ENCODE measurements at regions not wholly inside any gene's neighbourhood (a gene's known extent, or its start where the extent isn't known, plus 50 kb on each side); places are given as distances from the start of the nearest gene placed in this dataset.

- no peak for FAIRE-seq
- intact Hi-C loops (cut with micrococcal nuclease; ENCODE audit: unreplicated experiment) = no loop called here
- H2AFZ ChIP-seq (ENCODE audit: low read length) = no peak overlapping the region
Measured at GRCh38 chr3:176755552-176755951, 441.7 kb downstream of the TBL1XR1 start.

More at GRCh38 chr3:176755552-176755951, 441.7 kb downstream of the TBL1XR1 start:
- WGBS (ENCODE audit: low lambda C conversion rate) = 6% methylated on average over 1 of the region's 1 CpG
- Histone ChIP-seq H3K4me2 (ENCODE audit: low read depth, low read length) (no peak overlapping the region), H3K9ac (ENCODE audit: insufficient read depth, low read depth, low read length) (no peak overlapping the region), H3K36me3 (replicated peaks in 1 of 2; ENCODE audit: control insufficient read depth in 1 of 2, insufficient read depth in 2 of 2, low read length in 2 of 2) (no peaks in the 10 kb centered on the region), H4K20me1 (ENCODE audit: insufficient read depth, low read length) (no peaks in the 10 kb centered on the region), H3K79me2 (ENCODE audit: insufficient read depth, low read length) (no peaks in the 10 kb centered on the region), H3K9me3 (ENCODE audit: low read length) (no peaks in the 10 kb centered on the region), H3K27me3 (ENCODE audit: control insufficient read depth in 1 of 2, insufficient read depth in 2 of 2, low read length in 2 of 2) (no peaks in the 10 kb centered on the region), H3K4me1 (ENCODE audit: insufficient read depth, low read length) (no peaks in the 10 kb centered on the region), H3K27ac (ENCODE audit: extremely low read length, insufficient read depth, low read length) (no peak overlapping the region), H3K4me3 (replicated peaks in 1 of 3; ENCODE audit: insufficient read depth in 1 of 3, low read depth in 2 of 3, low read length in 3 of 3) (no peak overlapping the region)
- ATAC-seq (no peak), DNase-seq (ENCODE audit: low spot score) (no peak)
- in situ Hi-C loops (cut with HindIII; ENCODE audit: extremely low pct_ligation_motif_present, low pct_unique_long_range_greater_than_20kb) = no loop called here
- ChIA-PET CTCF (ENCODE audit: low intra/inter-chr PET ratio, low total read pairs) (no interaction called here), POLR2A (no interaction called here)
- TF ChIP-seq AKAP8 (CRISPR knock-in tag; IDR thresholded peaks at IDR 0.05) (no peak), NCOA5 (CRISPR knock-in tag; IDR thresholded peaks at IDR 0.05) (no peak), RBM22 (optimal IDR thresholded peaks at IDR 0.05; ENCODE audit: low read length) (no peak), ZNF670 (CRISPR knock-in tag; IDR thresholded peaks at IDR 0.05; ENCODE audit: borderline replicate concordance) (no peak), HMG20B (CRISPR knock-in tag; conservative IDR thresholded peaks at IDR 0.05) (no peak), KDM3A (CRISPR knock-in tag; IDR thresholded peaks at IDR 0.05; ENCODE audit: low read depth) (no peak), TFE3 (CRISPR knock-in tag; IDR thresholded peaks at IDR 0.05) (no peak), ZSCAN21 (CRISPR knock-in tag; IDR thresholded peaks at IDR 0.05; ENCODE audit: borderline replicate concordance) (no peak), PBX3 (CRISPR knock-in tag; IDR thresholded peaks at IDR 0.05; ENCODE audit: borderline replicate concordance) (no peak), HHEX (CRISPR knock-in tag; IDR thresholded peaks at IDR 0.05) (no peak), MEIS1 (CRISPR knock-in tag; IDR thresholded peaks at IDR 0.05; ENCODE audit: borderline replicate concordance) (no peak), ZNF235 (CRISPR knock-in tag; IDR thresholded peaks at IDR 0.05; ENCODE audit: borderline replicate concordance) (no peak), ZNF20 (CRISPR knock-in tag; IDR thresholded peaks at IDR 0.05) (no peak), ZBTB40 (IDR thresholded peaks at IDR 0.05) (no peak), ZBTB40 (CRISPR knock-in tag; IDR thresholded peaks at IDR 0.05) (no peak)
- BruUV-seq (replicated peaks) = no TSS peak
